DND-41 (cell line): ENCODE measurements at regions not wholly inside any gene's neighbourhood (a gene's known extent, or its start where the extent isn't known, plus 50 kb on each side); places are given as distances from the start of the nearest gene placed in this dataset.
"Not testable (repeated sequence)": the region's sequence is repeated elsewhere in the genome, so short reads cannot be mapped to it uniquely, and the experiment has no call there.

Experiments
- CTCF ChIP-seq: IDR thresholded peaks from 2 replicates; pipeline ENCODE4 v1.5.1; 2012; ENCODE audit warnings: borderline replicate concordance, low read length, moderate library complexity, mild to moderate bottlenecking; ENCODE audit not compliant: poor library complexity, severe bottlenecking; ENCODE audit errors: extremely low read depth
- EZH2 ChIP-seq: IDR thresholded peaks from 3 replicates; pipeline ENCODE4 v1.6.1; 2012; ENCODE audit warnings: borderline replicate concordance, low read depth, mild to moderate bottlenecking, moderate library complexity, low read length, inconsistent platforms; ENCODE audit not compliant: severe bottlenecking

GRCh38 chr14:105705512-105705861 is 179.1 kb downstream of the TMEM121 start:
- not testable (repeated sequence) for TF ChIP-seq CTCF, EZH2
